Liver (tissue), 8 donors: ENCODE measurements at regions not wholly inside any gene's neighbourhood (a gene's known extent, or its start where the extent isn't known, plus 50 kb on each side); places are given as distances from the start of the nearest gene placed in this dataset.

Source experiments
- DNase-seq: peaks from one replicate; pipeline ENCODE4 v3.0.0-alpha.2; 2017; ENCODE audit warnings: low spot score
- H3K27ac ChIP-seq, 2 donors: one replicate each; pipeline ENCODE4 v1.7.0; 2013; ENCODE audit warnings: inconsistent platforms in 2 of 2, low read length in 2 of 2, control low read depth in 1 of 2, low read depth in 1 of 2, mild to moderate bottlenecking in 1 of 2
- H3K27me3 ChIP-seq, 4 donors: one replicate each; pipeline versions ENCODE4 v1.6.1 to v1.7.0; 2013; ENCODE audit warnings: low read length in 3 of 4, inconsistent platforms in 1 of 4, mild to moderate bottlenecking in 1 of 4, moderate library complexity in 1 of 4; ENCODE audit not compliant: control insufficient read depth in 4 of 4, insufficient read depth in 4 of 4
- H3K36me3 ChIP-seq, 4 donors: one replicate each; pipeline versions ENCODE4 v1.6.1 to v1.7.0; 2013; ENCODE audit warnings: low read length in 3 of 4, mild to moderate bottlenecking in 3 of 4, low read depth in 1 of 4, moderate library complexity in 1 of 4; ENCODE audit not compliant: control insufficient read depth in 4 of 4, insufficient read depth in 3 of 4
- H3K4me1 ChIP-seq, 4 donors: one replicate each; pipeline versions ENCODE4 v1.6.1 to v1.7.0; 2013; ENCODE audit warnings: low read length in 3 of 4, mild to moderate bottlenecking in 3 of 4, moderate library complexity in 1 of 4; ENCODE audit not compliant: control insufficient read depth in 4 of 4, insufficient read depth in 4 of 4
- H3K4me3 ChIP-seq, 3 donors: one replicate each; pipeline versions ENCODE4 v1.6.1 to v1.7.0; 2013; ENCODE audit warnings: low read length in 3 of 3, control low read depth in 1 of 3, low read depth in 1 of 3, mild to moderate bottlenecking in 1 of 3
- H3K9ac ChIP-seq, 2 donors: one replicate each; pipeline ENCODE4 v1.7.0; 2013; ENCODE audit warnings: low read length in 2 of 2, mild to moderate bottlenecking in 2 of 2, moderate library complexity in 2 of 2, control low read depth in 1 of 2, low read depth in 1 of 2
- H3K9me3 ChIP-seq, 4 donors: one replicate each; pipeline versions ENCODE4 v1.6.1 to v1.7.0; 2013; ENCODE audit warnings: low read length in 3 of 4; ENCODE audit not compliant: control insufficient read depth in 4 of 4
- EGR1 ChIP-seq, 2 donors: IDR thresholded peaks; 2 replicates each; pipeline ENCODE4 v1.6.1; 2016 to 2018; ENCODE audit warnings: antibody characterized with exemption in 2 of 2, low read depth in 2 of 2
- FOXA1 ChIP-seq: IDR thresholded peaks from 2 replicates; pipeline ENCODE4 v1.6.1; 2016; ENCODE audit warnings: antibody characterized with exemption
- FOXA2 ChIP-seq: IDR thresholded peaks from 2 replicates; pipeline ENCODE4 v1.6.1; 2016; ENCODE audit warnings: antibody characterized with exemption
- GABPA ChIP-seq, 2 donors: IDR thresholded peaks in 1 of 2; conservative IDR thresholded peaks in 1 of 2; 2 replicates each; pipeline ENCODE4 v1.6.1; 2016; ENCODE audit warnings: antibody characterized with exemption in 2 of 2, mild to moderate bottlenecking in 1 of 2, moderate library complexity in 1 of 2
- HNF4A ChIP-seq, 2 donors: conservative IDR thresholded peaks; 2 replicates each; pipeline ENCODE4 v1.6.1; 2016; ENCODE audit warnings: antibody characterized with exemption in 2 of 2, mild to moderate bottlenecking in 2 of 2
- HNF4G ChIP-seq: IDR thresholded peaks from 2 replicates; pipeline ENCODE4 v1.6.1; 2016; ENCODE audit warnings: antibody characterized with exemption
- JUND ChIP-seq, 2 donors: IDR thresholded peaks; 2 replicates each; pipeline ENCODE4 v1.6.1; 2016; ENCODE audit warnings: antibody characterized with exemption in 2 of 2
- MAX ChIP-seq: IDR thresholded peaks from 2 replicates; pipeline ENCODE4 v1.6.1; 2016; ENCODE audit warnings: antibody characterized with exemption
- NR2F2 ChIP-seq: IDR thresholded peaks from 2 replicates; pipeline ENCODE4 v1.6.1; 2016; ENCODE audit warnings: antibody characterized with exemption
- RAD21 ChIP-seq, 2 donors: IDR thresholded peaks; 2 replicates each; pipeline ENCODE4 v1.6.1; 2016; ENCODE audit warnings: antibody characterized with exemption in 2 of 2, mild to moderate bottlenecking in 2 of 2
- RXRA ChIP-seq, 2 donors: IDR thresholded peaks; 2 replicates each; pipeline ENCODE4 v1.6.1; 2017 to 2018; ENCODE audit warnings: antibody characterized with exemption in 2 of 2, mild to moderate bottlenecking in 1 of 2
- SP1 ChIP-seq: IDR thresholded peaks from 2 replicates; pipeline ENCODE4 v1.6.1; 2018; ENCODE audit warnings: antibody characterized with exemption, mild to moderate bottlenecking
- TAF1 ChIP-seq: conservative IDR thresholded peaks from 2 replicates; pipeline ENCODE4 v1.6.1; 2016; ENCODE audit warnings: antibody characterized with exemption, mild to moderate bottlenecking
- YY1 ChIP-seq: IDR thresholded peaks from 2 replicates; pipeline ENCODE4 v1.6.1; 2016; ENCODE audit warnings: antibody characterized with exemption, mild to moderate bottlenecking
- WGBS: extraction: QIAGEN DNeasy Blood & Tissue Kit; methylation state at CpG from one replicate; pipeline ENCODE4 v1.1.7; 2013; 5-methylcytosine and 5-hydroxymethylcytosine counted together
- TF ChIP-seq, protein P1 (sequence below): fragments of 150-350 bp; IDR thresholded peaks from 2 replicates; pipeline ENCODE4 v1.5.1; 2017; ENCODE audit warnings: improper control_type of control experiment, low read depth, low read length; ENCODE audit not compliant: missing input control
- TF ChIP-seq, protein P2 (sequence below): IDR thresholded peaks from 2 replicates; pipeline ENCODE4 v1.6.1; 2016; ENCODE audit warnings: antibody characterized with exemption
- TF ChIP-seq, protein P3 (sequence below): IDR thresholded peaks from 2 replicates; pipeline ENCODE4 v1.6.1; 2016; ENCODE audit warnings: antibody characterized with exemption
- TF ChIP-seq, protein P4 (sequence below): IDR thresholded peaks from 2 replicates; pipeline ENCODE4 v1.6.1; 2016; ENCODE audit warnings: antibody characterized with exemption, mild to moderate bottlenecking
- donor health status: healthy.
- donor health status: healthy.
- donor health status: healthy.
- donor health status: healthy.
- donor health status: healthy.

- H3K36me3 ChIP-seq: no peaks in the 10 kb centered on the region
- DNase-seq: no peak
- H3K9ac ChIP-seq: no peak overlapping the region
- no peak overlapping the region for H3K4me3 ChIP-seq
- H3K27me3 ChIP-seq: no peaks in the 10 kb centered on the region
- 51% methylated on average over 2 of the region's 2 CpGs for WGBS
- no peak overlapping the region for H3K27ac ChIP-seq
- no peak for TF ChIP-seq FOXA1
- TF ChIP-seq HNF4G: no peak
- TF ChIP-seq RXRA (IDR thresholded peaks at IDR 0.05): no peak
- no peak for TF ChIP-seq EGR1 (IDR thresholded peaks at IDR 0.05; ENCODE audit: low read depth in 2 of 2)
- no peak for TF ChIP-seq GABPA (IDR thresholded peaks at IDR 0.05 in 1 of 2, conservative IDR thresholded peaks at IDR 0.05 in 1 of 2)
- TF ChIP-seq YY1: no peak
- TF ChIP-seq TAF1: no peak
- no peak for TF ChIP-seq HNF4A (conservative IDR thresholded peaks at IDR 0.05)
- no peak for TF ChIP-seq RAD21 (IDR thresholded peaks at IDR 0.05)
- TF ChIP-seq FOXA2: no peak
- no peak for TF ChIP-seq MAX
- TF ChIP-seq, protein P1, sequence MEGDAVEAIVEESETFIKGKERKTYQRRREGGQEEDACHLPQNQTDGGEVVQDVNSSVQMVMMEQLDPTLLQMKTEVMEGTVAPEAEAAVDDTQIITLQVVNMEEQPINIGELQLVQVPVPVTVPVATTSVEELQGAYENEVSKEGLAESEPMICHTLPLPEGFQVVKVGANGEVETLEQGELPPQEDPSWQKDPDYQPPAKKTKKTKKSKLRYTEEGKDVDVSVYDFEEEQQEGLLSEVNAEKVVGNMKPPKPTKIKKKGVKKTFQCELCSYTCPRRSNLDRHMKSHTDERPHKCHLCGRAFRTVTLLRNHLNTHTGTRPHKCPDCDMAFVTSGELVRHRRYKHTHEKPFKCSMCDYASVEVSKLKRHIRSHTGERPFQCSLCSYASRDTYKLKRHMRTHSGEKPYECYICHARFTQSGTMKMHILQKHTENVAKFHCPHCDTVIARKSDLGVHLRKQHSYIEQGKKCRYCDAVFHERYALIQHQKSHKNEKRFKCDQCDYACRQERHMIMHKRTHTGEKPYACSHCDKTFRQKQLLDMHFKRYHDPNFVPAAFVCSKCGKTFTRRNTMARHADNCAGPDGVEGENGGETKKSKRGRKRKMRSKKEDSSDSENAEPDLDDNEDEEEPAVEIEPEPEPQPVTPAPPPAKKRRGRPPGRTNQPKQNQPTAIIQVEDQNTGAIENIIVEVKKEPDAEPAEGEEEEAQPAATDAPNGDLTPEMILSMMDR: no peak
- TF ChIP-seq, protein P2, sequence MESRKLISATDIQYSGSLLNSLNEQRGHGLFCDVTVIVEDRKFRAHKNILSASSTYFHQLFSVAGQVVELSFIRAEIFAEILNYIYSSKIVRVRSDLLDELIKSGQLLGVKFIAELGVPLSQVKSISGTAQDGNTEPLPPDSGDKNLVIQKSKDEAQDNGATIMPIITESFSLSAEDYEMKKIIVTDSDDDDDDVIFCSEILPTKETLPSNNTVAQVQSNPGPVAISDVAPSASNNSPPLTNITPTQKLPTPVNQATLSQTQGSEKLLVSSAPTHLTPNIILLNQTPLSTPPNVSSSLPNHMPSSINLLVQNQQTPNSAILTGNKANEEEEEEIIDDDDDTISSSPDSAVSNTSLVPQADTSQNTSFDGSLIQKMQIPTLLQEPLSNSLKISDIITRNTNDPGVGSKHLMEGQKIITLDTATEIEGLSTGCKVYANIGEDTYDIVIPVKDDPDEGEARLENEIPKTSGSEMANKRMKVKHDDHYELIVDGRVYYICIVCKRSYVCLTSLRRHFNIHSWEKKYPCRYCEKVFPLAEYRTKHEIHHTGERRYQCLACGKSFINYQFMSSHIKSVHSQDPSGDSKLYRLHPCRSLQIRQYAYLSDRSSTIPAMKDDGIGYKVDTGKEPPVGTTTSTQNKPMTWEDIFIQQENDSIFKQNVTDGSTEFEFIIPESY: no peak
- no peak for TF ChIP-seq NR2F2
- TF ChIP-seq, protein P3, sequence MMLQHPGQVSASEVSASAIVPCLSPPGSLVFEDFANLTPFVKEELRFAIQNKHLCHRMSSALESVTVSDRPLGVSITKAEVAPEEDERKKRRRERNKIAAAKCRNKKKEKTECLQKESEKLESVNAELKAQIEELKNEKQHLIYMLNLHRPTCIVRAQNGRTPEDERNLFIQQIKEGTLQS: no peak
- TF ChIP-seq JUND (IDR thresholded peaks at IDR 0.05): no peak
- no peak for TF ChIP-seq SP1
- TF ChIP-seq, protein P4, sequence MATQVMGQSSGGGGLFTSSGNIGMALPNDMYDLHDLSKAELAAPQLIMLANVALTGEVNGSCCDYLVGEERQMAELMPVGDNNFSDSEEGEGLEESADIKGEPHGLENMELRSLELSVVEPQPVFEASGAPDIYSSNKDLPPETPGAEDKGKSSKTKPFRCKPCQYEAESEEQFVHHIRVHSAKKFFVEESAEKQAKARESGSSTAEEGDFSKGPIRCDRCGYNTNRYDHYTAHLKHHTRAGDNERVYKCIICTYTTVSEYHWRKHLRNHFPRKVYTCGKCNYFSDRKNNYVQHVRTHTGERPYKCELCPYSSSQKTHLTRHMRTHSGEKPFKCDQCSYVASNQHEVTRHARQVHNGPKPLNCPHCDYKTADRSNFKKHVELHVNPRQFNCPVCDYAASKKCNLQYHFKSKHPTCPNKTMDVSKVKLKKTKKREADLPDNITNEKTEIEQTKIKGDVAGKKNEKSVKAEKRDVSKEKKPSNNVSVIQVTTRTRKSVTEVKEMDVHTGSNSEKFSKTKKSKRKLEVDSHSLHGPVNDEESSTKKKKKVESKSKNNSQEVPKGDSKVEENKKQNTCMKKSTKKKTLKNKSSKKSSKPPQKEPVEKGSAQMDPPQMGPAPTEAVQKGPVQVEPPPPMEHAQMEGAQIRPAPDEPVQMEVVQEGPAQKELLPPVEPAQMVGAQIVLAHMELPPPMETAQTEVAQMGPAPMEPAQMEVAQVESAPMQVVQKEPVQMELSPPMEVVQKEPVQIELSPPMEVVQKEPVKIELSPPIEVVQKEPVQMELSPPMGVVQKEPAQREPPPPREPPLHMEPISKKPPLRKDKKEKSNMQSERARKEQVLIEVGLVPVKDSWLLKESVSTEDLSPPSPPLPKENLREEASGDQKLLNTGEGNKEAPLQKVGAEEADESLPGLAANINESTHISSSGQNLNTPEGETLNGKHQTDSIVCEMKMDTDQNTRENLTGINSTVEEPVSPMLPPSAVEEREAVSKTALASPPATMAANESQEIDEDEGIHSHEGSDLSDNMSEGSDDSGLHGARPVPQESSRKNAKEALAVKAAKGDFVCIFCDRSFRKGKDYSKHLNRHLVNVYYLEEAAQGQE: no peak
- H3K9me3 ChIP-seq: peaks cover 0 to 3% (median 0%) of the 10 kb centered on the region in 4 donors
- no peaks in the 10 kb centered on the region for H3K4me1 ChIP-seq
These were observed 236.1 kb downstream of the PARM1 start for GRCh38 chr4:75169020-75169419.

DNA sequence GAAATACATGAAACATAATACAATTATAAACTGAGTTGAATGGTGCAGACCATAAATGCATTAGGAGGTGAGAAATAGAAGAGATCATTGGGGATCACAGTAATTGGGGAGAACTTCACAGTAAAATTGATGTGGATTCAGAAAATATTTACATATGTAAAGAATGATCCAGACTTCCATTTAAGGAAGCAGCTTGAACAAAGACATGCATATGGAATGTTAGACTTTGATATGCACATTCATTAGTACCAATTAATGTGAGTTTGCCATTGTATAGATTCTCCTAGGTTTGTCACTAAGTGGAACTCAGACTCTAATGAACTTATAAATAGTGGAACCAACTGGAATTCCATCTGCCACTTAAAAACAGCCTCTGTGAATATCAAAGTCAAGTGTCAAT is 235.6 kb downstream of the PARM1 start:
- no peak for DNase-seq
- H3K4me1 ChIP-seq: no peaks in the 10 kb centered on the region
- H3K9me3 ChIP-seq: peaks cover 0 to 3% (median 0%) of the 10 kb centered on the region in 4 donors
- TF ChIP-seq TAF1 (no peak), FOXA1 (no peak), YY1 (no peak), HNF4A (conservative IDR thresholded peaks at IDR 0.05) (no peak), JUND (IDR thresholded peaks at IDR 0.05) (no peak), RXRA (IDR thresholded peaks at IDR 0.05) (no peak), RAD21 (IDR thresholded peaks at IDR 0.05) (no peak)
- TF ChIP-seq, protein P3: no peak
- TF ChIP-seq, protein P2: no peak
- TF ChIP-seq, protein P1: no peak

More for the DNA sequence above, 235.6 kb downstream of the PARM1 start:
- Histone ChIP-seq H3K9ac (no peak overlapping the region), H3K4me3 (no peak overlapping the region), H3K36me3 (no peaks in the 10 kb centered on the region), H3K27me3 (no peaks in the 10 kb centered on the region), H3K27ac (no peak overlapping the region)
